OCI-LY7 (cell line): ENCODE measurements at regions not wholly inside any gene's neighbourhood (a gene's known extent, or its start where the extent isn't known, plus 50 kb on each side); places are given as distances from the start of the nearest gene placed in this dataset.

Experiments
- EZH2phosphoT487 ChIP-seq: fragments of 200-600 bp; sonication (generic); IDR thresholded peaks from 2 replicates; pipeline ENCODE4 v1.6.1; 2018; ENCODE audit warnings: low read depth, borderline replicate concordance, mild to moderate bottlenecking, mixed run types, antibody characterized with exemption, low read length, moderate library complexity, mixed read lengths
- TF ChIP-seq, protein P1 (sequence below): fragments of 200-600 bp; sonication (generic); conservative IDR thresholded peaks from 2 replicates; pipeline ENCODE4 v1.5.1; 2014; ENCODE audit warnings: mild to moderate bottlenecking, antibody characterized with exemption, low read length, moderate library complexity, mixed read lengths

- TF ChIP-seq, protein P1, sequence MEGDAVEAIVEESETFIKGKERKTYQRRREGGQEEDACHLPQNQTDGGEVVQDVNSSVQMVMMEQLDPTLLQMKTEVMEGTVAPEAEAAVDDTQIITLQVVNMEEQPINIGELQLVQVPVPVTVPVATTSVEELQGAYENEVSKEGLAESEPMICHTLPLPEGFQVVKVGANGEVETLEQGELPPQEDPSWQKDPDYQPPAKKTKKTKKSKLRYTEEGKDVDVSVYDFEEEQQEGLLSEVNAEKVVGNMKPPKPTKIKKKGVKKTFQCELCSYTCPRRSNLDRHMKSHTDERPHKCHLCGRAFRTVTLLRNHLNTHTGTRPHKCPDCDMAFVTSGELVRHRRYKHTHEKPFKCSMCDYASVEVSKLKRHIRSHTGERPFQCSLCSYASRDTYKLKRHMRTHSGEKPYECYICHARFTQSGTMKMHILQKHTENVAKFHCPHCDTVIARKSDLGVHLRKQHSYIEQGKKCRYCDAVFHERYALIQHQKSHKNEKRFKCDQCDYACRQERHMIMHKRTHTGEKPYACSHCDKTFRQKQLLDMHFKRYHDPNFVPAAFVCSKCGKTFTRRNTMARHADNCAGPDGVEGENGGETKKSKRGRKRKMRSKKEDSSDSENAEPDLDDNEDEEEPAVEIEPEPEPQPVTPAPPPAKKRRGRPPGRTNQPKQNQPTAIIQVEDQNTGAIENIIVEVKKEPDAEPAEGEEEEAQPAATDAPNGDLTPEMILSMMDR: no peak
- no peak for TF ChIP-seq EZH2phosphoT487
These were observed 269.9 kb upstream of the FZD8 start for GRCh38 chr10:35911954-35912353.
